ENCODE measurements at regions not wholly inside any gene's neighbourhood (a gene's known extent, or its start where the extent isn't known, plus 50 kb on each side); places are given as distances from the start of the nearest gene placed in this dataset.

GRCh38 chr16:85536073-85536410, 77.1 kb upstream of the GSE1 start:
- no peak overlapping the region for H3K4me3 ChIP-seq (ENCODE audit: low read length)
- DNase-seq (ENCODE audit: low read depth) = no peak
- TF ChIP-seq, protein P1, sequence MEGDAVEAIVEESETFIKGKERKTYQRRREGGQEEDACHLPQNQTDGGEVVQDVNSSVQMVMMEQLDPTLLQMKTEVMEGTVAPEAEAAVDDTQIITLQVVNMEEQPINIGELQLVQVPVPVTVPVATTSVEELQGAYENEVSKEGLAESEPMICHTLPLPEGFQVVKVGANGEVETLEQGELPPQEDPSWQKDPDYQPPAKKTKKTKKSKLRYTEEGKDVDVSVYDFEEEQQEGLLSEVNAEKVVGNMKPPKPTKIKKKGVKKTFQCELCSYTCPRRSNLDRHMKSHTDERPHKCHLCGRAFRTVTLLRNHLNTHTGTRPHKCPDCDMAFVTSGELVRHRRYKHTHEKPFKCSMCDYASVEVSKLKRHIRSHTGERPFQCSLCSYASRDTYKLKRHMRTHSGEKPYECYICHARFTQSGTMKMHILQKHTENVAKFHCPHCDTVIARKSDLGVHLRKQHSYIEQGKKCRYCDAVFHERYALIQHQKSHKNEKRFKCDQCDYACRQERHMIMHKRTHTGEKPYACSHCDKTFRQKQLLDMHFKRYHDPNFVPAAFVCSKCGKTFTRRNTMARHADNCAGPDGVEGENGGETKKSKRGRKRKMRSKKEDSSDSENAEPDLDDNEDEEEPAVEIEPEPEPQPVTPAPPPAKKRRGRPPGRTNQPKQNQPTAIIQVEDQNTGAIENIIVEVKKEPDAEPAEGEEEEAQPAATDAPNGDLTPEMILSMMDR (conservative IDR thresholded peaks at IDR 0.05; ENCODE audit: low read depth, low read length) = no peak

- TF ChIP-seq, protein P1 (conservative IDR thresholded peaks at IDR 0.05; ENCODE audit: low read depth, low read length) = no peak
- no peak overlapping the region for H3K4me3 ChIP-seq (ENCODE audit: low read length)
- DNase-seq (ENCODE audit: low read depth) = no peak
Measured at GRCh38 chr16:85536411-85537330, 76.5 kb upstream of the GSE1 start.

DNA sequence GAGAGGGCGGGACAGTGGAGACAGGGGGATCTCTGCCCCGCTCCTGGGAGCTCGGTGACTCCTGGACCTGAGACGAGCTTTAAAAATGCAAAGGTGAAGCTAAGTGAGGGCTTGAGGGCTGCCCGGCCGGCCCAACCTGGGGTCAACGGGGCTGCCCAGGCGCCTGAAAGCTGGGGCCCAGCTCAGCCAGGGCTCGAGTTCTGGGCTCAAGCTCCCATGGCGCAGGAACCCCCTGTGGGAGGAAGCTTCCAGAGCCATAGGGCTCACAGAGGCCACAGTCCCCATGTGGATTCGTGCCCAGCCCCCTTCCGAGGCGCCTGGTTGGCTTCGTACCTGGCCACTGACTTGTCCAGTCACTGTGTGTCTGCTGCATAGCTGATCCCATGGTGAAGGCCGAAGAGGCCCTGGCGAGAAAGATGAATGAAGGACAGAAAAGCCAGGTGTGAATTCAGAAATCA, 75.8 kb upstream of the GSE1 start:
- TF ChIP-seq, protein P1 (conservative IDR thresholded peaks at IDR 0.05; ENCODE audit: low read depth, low read length) = no peak
- no peak overlapping the region for H3K4me3 ChIP-seq (ENCODE audit: low read length)
- no peak for DNase-seq (ENCODE audit: low read depth)

GRCh38 chr16:85537795-85538401, 75.2 kb upstream of the GSE1 start:
- TF ChIP-seq, protein P1 (conservative IDR thresholded peaks at IDR 0.05; ENCODE audit: low read depth, low read length) = no peak
- H3K4me3 ChIP-seq (ENCODE audit: low read length) = no peak overlapping the region
- DNase-seq (ENCODE audit: low read depth) = no peak

DNA sequence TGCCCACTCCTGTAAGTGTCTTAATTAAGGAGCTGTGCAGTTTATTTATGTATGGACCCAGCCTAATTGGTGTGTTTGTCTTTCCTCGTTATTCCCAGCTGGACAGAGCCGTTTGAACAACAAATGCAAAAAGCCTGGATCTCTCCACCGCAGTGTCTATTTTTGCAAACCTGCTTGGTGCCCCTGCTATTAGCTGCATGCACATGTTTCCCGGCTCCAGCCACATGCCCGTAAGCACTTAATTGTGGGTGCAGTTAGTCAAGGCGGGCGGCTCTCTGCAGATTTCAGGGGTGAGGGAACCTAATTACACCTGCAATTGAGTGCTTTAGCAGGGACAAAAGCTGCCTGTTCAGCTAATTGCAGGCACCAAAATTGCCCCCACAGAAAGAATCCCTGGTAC, 74.0 kb upstream of the GSE1 start:
- no peak for DNase-seq (ENCODE audit: low read depth)
- TF ChIP-seq, protein P1 (conservative IDR thresholded peaks at IDR 0.05; ENCODE audit: low read depth, low read length) = no peak

DNA sequence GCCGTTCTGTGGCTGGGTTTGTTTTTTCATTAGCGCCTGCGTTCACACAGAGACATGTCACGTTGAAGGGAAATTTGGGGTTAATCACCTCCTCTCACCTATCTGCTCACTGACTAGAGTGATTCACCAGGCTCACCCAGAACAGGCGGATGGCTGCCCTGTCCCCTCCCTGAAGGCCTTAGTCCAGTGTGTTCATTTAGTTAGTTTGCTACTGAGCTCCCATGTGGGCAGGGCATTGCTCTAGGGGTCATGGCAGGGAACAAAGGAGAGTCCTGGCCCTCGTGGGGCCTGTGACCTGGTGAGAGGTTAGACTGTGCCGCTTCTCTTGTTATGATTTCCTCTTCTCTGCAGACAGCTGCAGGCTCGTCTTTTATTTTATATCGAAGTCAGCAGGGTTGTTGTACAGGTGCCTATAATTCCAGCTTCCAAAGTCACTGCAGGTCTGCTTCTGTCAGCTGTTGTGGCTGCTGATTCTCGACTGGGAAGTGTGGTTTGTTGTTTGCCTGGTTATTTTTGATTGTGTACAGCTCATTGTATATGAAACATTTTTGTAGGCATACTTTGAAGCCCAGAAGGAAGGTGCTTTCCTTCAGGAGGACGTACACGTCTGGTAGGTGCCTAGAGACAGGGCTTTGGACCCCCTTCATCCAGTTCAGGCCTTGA, 73.4 kb upstream of the GSE1 start:
- TF ChIP-seq, protein P1 (conservative IDR thresholded peaks at IDR 0.05; ENCODE audit: low read depth, low read length) = no peak
- H3K4me3 ChIP-seq (ENCODE audit: low read length) = no peak overlapping the region
- DNase-seq (ENCODE audit: low read depth) = no peak

More for the DNA sequence above, 74.0 kb upstream of the GSE1 start:
- no peak overlapping the region for H3K4me3 ChIP-seq (ENCODE audit: low read length)
